ENCODE measurements at regions not wholly inside any gene's neighbourhood (a gene's known extent, or its start where the extent isn't known, plus 50 kb on each side); places are given as distances from the start of the nearest gene placed in this dataset.

- H3K27ac Mint-ChIP-seq, result no peak overlapping the region
- intact Hi-C loops (cut with DNase I, micrococcal nuclease), result no loop called here
- no peaks in the 10 kb centered on the region for H3K9me3 Mint-ChIP-seq
- no peaks in the 10 kb centered on the region for H3K27me3 ChIP-seq (ENCODE audit: control insufficient read depth in 1 of 2, insufficient read depth in 2 of 2, low read length in 2 of 2)
- no peaks in the 10 kb centered on the region for H3K36me3 Mint-ChIP-seq (ENCODE audit: low read depth)
- no peaks in the 10 kb centered on the region for H3K27me3 Mint-ChIP-seq
- no peaks in the 10 kb centered on the region for H3K4me1 ChIP-seq (ENCODE audit: insufficient read depth, low read length)
- DNase-seq, result no peak
- TF ChIP-seq CTCF (IDR thresholded peaks at IDR 0.05), result no peak
- H3K4me3 Mint-ChIP-seq, result no peak overlapping the region
- POLR2A ChIA-PET, result no interaction called here
- no peak overlapping the region for H3K4me3 ChIP-seq (ENCODE audit: low read length)
- CTCF ChIA-PET, result no interaction called here
- H3K27ac ChIP-seq (ENCODE audit: low read depth in 1 of 2, low read length in 2 of 2), result no peak overlapping the region
- H3K9me3 ChIP-seq (ENCODE audit: control insufficient read depth in 1 of 2, insufficient read depth in 1 of 2, low read length in 2 of 2), result no peaks in the 10 kb centered on the region
- no peak for ATAC-seq (ENCODE audit: poor library complexity)
- no peaks in the 10 kb centered on the region for H3K36me3 ChIP-seq (ENCODE audit: insufficient read depth, low read length)
- H3K4me1 Mint-ChIP-seq (ENCODE audit: low read depth), result no peaks in the 10 kb centered on the region
These were observed 142.6 kb upstream of the TMEM196 start for GRCh38 chr7:19916046-19916445.

- H3K4me3 Mint-ChIP-seq, result no peak overlapping the region
- no peak for DNase-seq
- no peak for ATAC-seq (ENCODE audit: poor library complexity)
- ChIA-PET POLR2A (no interaction called here), CTCF (no interaction called here)
- no peak for TF ChIP-seq CTCF (IDR thresholded peaks at IDR 0.05)
- no peaks in the 10 kb centered on the region for H3K36me3 Mint-ChIP-seq (ENCODE audit: low read depth)
- no peak overlapping the region for H3K4me3 ChIP-seq (ENCODE audit: low read length)
- intact Hi-C loops (cut with DNase I, micrococcal nuclease), result no loop called here
- H3K4me1 Mint-ChIP-seq (ENCODE audit: low read depth), result no peaks in the 10 kb centered on the region
- no peaks in the 10 kb centered on the region for H3K27me3 ChIP-seq (ENCODE audit: control insufficient read depth in 1 of 2, insufficient read depth in 2 of 2, low read length in 2 of 2)
- no peaks in the 10 kb centered on the region for H3K9me3 ChIP-seq (ENCODE audit: control insufficient read depth in 1 of 2, insufficient read depth in 1 of 2, low read length in 2 of 2)
- H3K36me3 ChIP-seq (ENCODE audit: insufficient read depth, low read length), result no peaks in the 10 kb centered on the region
- H3K27ac Mint-ChIP-seq, result no peak overlapping the region
- H3K27me3 Mint-ChIP-seq, result no peaks in the 10 kb centered on the region
- no peaks in the 10 kb centered on the region for H3K9me3 Mint-ChIP-seq
- no peak overlapping the region for H3K27ac ChIP-seq (ENCODE audit: low read depth in 1 of 2, low read length in 2 of 2)
- no peaks in the 10 kb centered on the region for H3K4me1 ChIP-seq (ENCODE audit: insufficient read depth, low read length)
These were observed 142.2 kb upstream of the TMEM196 start for GRCh38 chr7:19915596-19915995.

- H3K9me3 Mint-ChIP-seq, result no peaks in the 10 kb centered on the region
- H3K36me3 Mint-ChIP-seq (ENCODE audit: low read depth), result no peaks in the 10 kb centered on the region
- Histone ChIP-seq H3K4me1 (ENCODE audit: insufficient read depth, low read length) (no peaks in the 10 kb centered on the region), H3K36me3 (ENCODE audit: insufficient read depth, low read length) (no peaks in the 10 kb centered on the region), H3K27ac (ENCODE audit: low read depth in 1 of 2, low read length in 2 of 2) (no peak overlapping the region), H3K4me3 (ENCODE audit: low read length) (no peak overlapping the region), H3K27me3 (ENCODE audit: control insufficient read depth in 1 of 2, insufficient read depth in 2 of 2, low read length in 2 of 2) (no peaks in the 10 kb centered on the region), H3K9me3 (ENCODE audit: control insufficient read depth in 1 of 2, insufficient read depth in 1 of 2, low read length in 2 of 2) (no peaks in the 10 kb centered on the region)
- no peak for TF ChIP-seq CTCF (IDR thresholded peaks at IDR 0.05)
- H3K4me3 Mint-ChIP-seq, result no peak overlapping the region
- ChIA-PET CTCF (no interaction called here), POLR2A (no interaction called here)
- intact Hi-C loops (cut with DNase I, micrococcal nuclease), result no loop called here
- no peaks in the 10 kb centered on the region for H3K4me1 Mint-ChIP-seq (ENCODE audit: low read depth)
- H3K27ac Mint-ChIP-seq, result no peak overlapping the region
- DNase-seq, result no peak
- no peaks in the 10 kb centered on the region for H3K27me3 Mint-ChIP-seq
- ATAC-seq (ENCODE audit: poor library complexity), result no peak
These were observed 141.4 kb upstream of the TMEM196 start for GRCh38 chr7:19914866-19915265.

All from CD4-positive, alpha-beta T cell (primary cell).